HEK293T (cell line): ENCODE measurements at regions not wholly inside any gene's neighbourhood (a gene's known extent, or its start where the extent isn't known, plus 50 kb on each side); places are given as distances from the start of the nearest gene placed in this dataset.
A peak's percentile ranks its signal among the peaks of the same experiment; 100 is the strongest.

Experiments used
- ARNT ChIP-seq: fragments of 450-650 bp; IDR thresholded peaks from 2 replicates; pipeline ENCODE4 v1.6.1; 2017; ENCODE audit warnings: mild to moderate bottlenecking
- BHLHE40 ChIP-seq: fragments of 450-650 bp; IDR thresholded peaks from 2 replicates; pipeline ENCODE4 v1.6.1; 2016; ENCODE audit warnings: mild to moderate bottlenecking, moderate library complexity, borderline replicate concordance
- ELF4 ChIP-seq: fragments of 450-650 bp; IDR thresholded peaks from 2 replicates; pipeline ENCODE4 v1.6.1; 2017; ENCODE audit warnings: antibody characterized with exemption
- FOXA1 ChIP-seq: fragments of 450-650 bp; IDR thresholded peaks from 2 replicates; pipeline ENCODE4 v1.6.1; 2016; ENCODE audit warnings: mild to moderate bottlenecking
- FOXM1 ChIP-seq: fragments of 450-650 bp; IDR thresholded peaks from 2 replicates; pipeline ENCODE4 v1.6.1; 2017; ENCODE audit warnings: mild to moderate bottlenecking, borderline replicate concordance
- HDGF ChIP-seq: fragments of 450-650 bp; IDR thresholded peaks from 2 replicates; pipeline ENCODE4 v1.6.1; 2017; ENCODE audit warnings: antibody characterized with exemption, borderline replicate concordance
- L3MBTL2 ChIP-seq: fragments of 450-650 bp; conservative IDR thresholded peaks from 2 replicates; pipeline ENCODE4 v1.6.1; 2016; ENCODE audit warnings: mild to moderate bottlenecking
- NFRKB ChIP-seq: fragments of 450-650 bp; IDR thresholded peaks from 2 replicates; pipeline ENCODE4 v1.6.1; 2016; ENCODE audit warnings: mild to moderate bottlenecking, moderate library complexity
- SP1 ChIP-seq: fragments of 450-650 bp; IDR thresholded peaks from 2 replicates; pipeline ENCODE4 v1.6.1; 2017
- SUZ12 ChIP-seq: fragments of 450-650 bp; IDR thresholded peaks from 2 replicates; pipeline ENCODE4 v1.6.1; 2016; ENCODE audit warnings: mild to moderate bottlenecking
- TARDBP ChIP-seq: fragments of 450-650 bp; IDR thresholded peaks from 2 replicates; pipeline ENCODE4 v1.6.1; 2016
- ZNF384 ChIP-seq: fragments of 450-650 bp; IDR thresholded peaks from 2 replicates; pipeline ENCODE4 v1.6.1; 2016

GRCh38 chr9:81393985-81394811, 295.1 kb downstream of the TLE1 start:
- TF ChIP-seq HDGF (no peak), BHLHE40 (no peak), ELF4 (no peak), ZNF384 (0 out of 2 replicates have a peak, but pooled peaks have one; percentile 39), TARDBP (no peak), L3MBTL2 (0 out of 2 replicates have a peak, but pooled peaks have one; percentile 25), FOXM1 (no peak), SP1 (no peak), ARNT (no peak), FOXA1 (no peak), SUZ12 (no peak), NFRKB (no peak)
